ENCODE measurements at regions not wholly inside any gene's neighbourhood (a gene's known extent, or its start where the extent isn't known, plus 50 kb on each side); places are given as distances from the start of the nearest gene placed in this dataset.

GRCh38 chr9:13330396-13331004 lies 51.0 kb upstream of the MPDZ start:
- no peaks in the 10 kb centered on the region for H3K4me1 ChIP-seq (ENCODE audit: control insufficient read depth, insufficient read depth, low read length)
- no peak overlapping the region for H3K27ac ChIP-seq (ENCODE audit: extremely low read depth, low read depth, low read length)
- POLR2A ChIA-PET = no interaction called here
- no peak overlapping the region for H3K4me3 ChIP-seq (ENCODE audit: low read depth, low read length)
- CTCF ChIA-PET = interaction anchor here (0.7 to 0.9 kb wide), 2 partner anchors 21 to 365 kb away, joined by 3 read pairs; no protein-coding TSS in a partner anchor
- TF ChIP-seq ZBTB21 (tag by site-specific recombination; IDR thresholded peaks at IDR 0.05) = no peak
- H3K36me3 ChIP-seq (ENCODE audit: control insufficient read depth in 2 of 2, insufficient read depth in 1 of 2, low read length in 2 of 2) = no peaks in the 10 kb centered on the region
- no peaks in the 10 kb centered on the region for H3K9me3 ChIP-seq (ENCODE audit: control insufficient read depth, insufficient read depth, low read depth, low read length)

All from HEK293 (cell line).